ENCODE measurements at regions not wholly inside any gene's neighbourhood (a gene's known extent, or its start where the extent isn't known, plus 50 kb on each side); places are given as distances from the start of the nearest gene placed in this dataset.

DNA sequence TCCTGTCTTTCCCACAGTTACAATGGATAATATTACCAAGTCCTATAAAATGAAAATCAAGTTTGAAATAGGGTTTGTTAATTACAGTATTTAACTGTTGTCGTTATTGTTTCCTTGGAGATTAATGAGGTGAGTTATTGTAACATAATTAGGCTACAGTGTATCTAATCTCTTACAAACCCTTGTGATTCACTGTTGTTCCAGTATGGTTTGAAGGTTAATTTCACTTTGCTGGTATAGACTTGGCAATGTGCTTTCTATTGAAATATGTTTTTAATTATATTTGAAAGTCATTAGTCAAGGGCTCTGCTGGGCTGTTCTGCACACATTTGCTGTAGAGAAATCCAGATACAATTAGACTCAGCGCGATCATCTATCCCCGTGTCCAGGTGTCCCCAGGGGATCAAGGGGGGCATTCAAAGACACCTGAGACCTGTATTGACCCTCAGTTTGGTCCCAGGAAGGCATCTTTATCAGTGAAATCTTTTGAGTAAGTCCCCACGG is 624.6 kb upstream of the EEF2KMT start:
- no TSS peak for BruUV-seq (replicated peaks)
- no peak for DNase-seq
- POLR2A ChIA-PET (ENCODE audit: unreplicated experiment) = no interaction called here

More for the DNA sequence above, 624.6 kb upstream of the EEF2KMT start:
- no peak overlapping the region for H4K91ac ChIP-seq (ENCODE audit: insufficient read depth, low read depth, low read length)
- no peaks in the 10 kb centered on the region for H3K79me1 ChIP-seq (ENCODE audit: low read depth in 1 of 2, low read length in 2 of 2)
- intact Hi-C loops (cut with micrococcal nuclease) (no loop called here), in situ Hi-C loops (cut with MboI; ENCODE audit: low sequenced_read_pairs) (no loop called here), dilution Hi-C loops (cut with HindIII; ENCODE audit: low sequenced_read_pairs, unreplicated experiment) (no loop called here)
- no peak overlapping the region for H3K18ac ChIP-seq (ENCODE audit: low read depth, low read length)
- no peak overlapping the region for H2BK120ac ChIP-seq (ENCODE audit: low read depth, low read length)
- no peak overlapping the region for H3K27ac ChIP-seq (ENCODE audit: insufficient read depth, low read length)
- CTCF ChIA-PET = no interaction called here
- TF ChIP-seq SMC3 (IDR thresholded peaks at IDR 0.05; ENCODE audit: low read depth, low read length) = no peak
- TF ChIP-seq, protein P1, sequence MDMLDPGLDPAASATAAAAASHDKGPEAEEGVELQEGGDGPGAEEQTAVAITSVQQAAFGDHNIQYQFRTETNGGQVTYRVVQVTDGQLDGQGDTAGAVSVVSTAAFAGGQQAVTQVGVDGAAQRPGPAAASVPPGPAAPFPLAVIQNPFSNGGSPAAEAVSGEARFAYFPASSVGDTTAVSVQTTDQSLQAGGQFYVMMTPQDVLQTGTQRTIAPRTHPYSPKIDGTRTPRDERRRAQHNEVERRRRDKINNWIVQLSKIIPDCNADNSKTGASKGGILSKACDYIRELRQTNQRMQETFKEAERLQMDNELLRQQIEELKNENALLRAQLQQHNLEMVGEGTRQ (IDR thresholded peaks at IDR 0.05; ENCODE audit: low read depth, low read length) = no peak
- TF ChIP-seq NFE2L2 (IDR thresholded peaks at IDR 0.05; ENCODE audit: low read depth, low read length) = no peak
- TF ChIP-seq RFX5 (IDR thresholded peaks at IDR 0.05; ENCODE audit: low read depth, low read length) = no peak
- TF ChIP-seq, protein P2, sequence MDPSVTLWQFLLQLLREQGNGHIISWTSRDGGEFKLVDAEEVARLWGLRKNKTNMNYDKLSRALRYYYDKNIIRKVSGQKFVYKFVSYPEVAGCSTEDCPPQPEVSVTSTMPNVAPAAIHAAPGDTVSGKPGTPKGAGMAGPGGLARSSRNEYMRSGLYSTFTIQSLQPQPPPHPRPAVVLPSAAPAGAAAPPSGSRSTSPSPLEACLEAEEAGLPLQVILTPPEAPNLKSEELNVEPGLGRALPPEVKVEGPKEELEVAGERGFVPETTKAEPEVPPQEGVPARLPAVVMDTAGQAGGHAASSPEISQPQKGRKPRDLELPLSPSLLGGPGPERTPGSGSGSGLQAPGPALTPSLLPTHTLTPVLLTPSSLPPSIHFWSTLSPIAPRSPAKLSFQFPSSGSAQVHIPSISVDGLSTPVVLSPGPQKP (IDR thresholded peaks at IDR 0.05; ENCODE audit: borderline replicate concordance, low read depth, low read length) = no peak
- TF ChIP-seq BHLHE40 (IDR thresholded peaks at IDR 0.05; ENCODE audit: low read depth, low read length) = no peak
- no peak for TF ChIP-seq MXI1 (IDR thresholded peaks at IDR 0.05; ENCODE audit: borderline replicate concordance, low read depth, low read length)
- TF ChIP-seq MAZ (IDR thresholded peaks at IDR 0.05; ENCODE audit: borderline replicate concordance, low read depth, low read length) = no peak
- no peak for TF ChIP-seq RAD21 (IDR thresholded peaks at IDR 0.05; ENCODE audit: low read length)
- TF ChIP-seq CEBPB (IDR thresholded peaks at IDR 0.05; ENCODE audit: low read depth, low read length) = no peak
- TF ChIP-seq CHD1 (IDR thresholded peaks at IDR 0.05; ENCODE audit: low read depth, low read length) = no peak
- no peak overlapping the region for H3K4me3 ChIP-seq (ENCODE audit: insufficient read depth, low read depth, low read length)
- H3K36me3 ChIP-seq (ENCODE audit: control insufficient read depth, insufficient read depth, low read length) = no peaks in the 10 kb centered on the region
- H4K20me1 ChIP-seq (ENCODE audit: insufficient read depth, low read length) = no peaks in the 10 kb centered on the region
- no peak overlapping the region for H3K9ac ChIP-seq (ENCODE audit: low read depth, low read length)
- no peak for ATAC-seq (ENCODE audit: low read depth)
- H3K9me3 ChIP-seq (ENCODE audit: control insufficient read depth, insufficient read depth, low read length) = peaks cover 16% of the 10 kb centered on the region; the same call in 1 of the 2 replicates
- H3K4ac ChIP-seq (ENCODE audit: low read depth, low read length) = no peak overlapping the region
- no peak overlapping the region for H3K14ac ChIP-seq (replicated peaks; ENCODE audit: low read depth, low read length)
- H3K4me1 ChIP-seq (ENCODE audit: control insufficient read depth, insufficient read depth, low read length) = no peaks in the 10 kb centered on the region
- H2BK20ac ChIP-seq (ENCODE audit: low read depth, low read length) = no peak overlapping the region
- H4K5ac ChIP-seq (ENCODE audit: low read depth, low read length) = no peak overlapping the region
- no peaks in the 10 kb centered on the region for H3K27me3 ChIP-seq (ENCODE audit: control insufficient read depth, insufficient read depth, low read length)
- no peak overlapping the region for H3K4me2 ChIP-seq (ENCODE audit: low read depth, low read length)
- H3K23ac ChIP-seq (ENCODE audit: low read depth, low read length) = no peak overlapping the region
- H2BK5ac ChIP-seq (ENCODE audit: low read depth, low read length, poor library complexity, severe bottlenecking) = no peak overlapping the region
- H4K8ac ChIP-seq (ENCODE audit: low read depth in 2 of 2, low read length in 2 of 2) = no peak overlapping the region
- H2AK9ac ChIP-seq (replicated peaks; ENCODE audit: low read depth, low read length, poor library complexity) = no peak overlapping the region
- no peaks in the 10 kb centered on the region for H3K9me1 ChIP-seq (ENCODE audit: insufficient read depth, low read length)
- H2AFZ ChIP-seq (replicated peaks; ENCODE audit: low read length, poor library complexity) = no peak overlapping the region
- H3K56ac ChIP-seq (ENCODE audit: extremely low read depth, insufficient read depth, low read length) = no peak overlapping the region
- no peak overlapping the region for H2BK15ac ChIP-seq (ENCODE audit: low read depth, low read length)
- WGBS, 2 experiments (ENCODE audit: extremely low coverage in 2 of 2, insufficient read length in 1 of 2) = no CpG with 5 or more reads among the region's 5 CpGs
- H2AK5ac ChIP-seq (ENCODE audit: low read depth, low read length) = no peak overlapping the region
